GOT3 (cell line): ENCODE measurements at regions not wholly inside any gene's neighbourhood (a gene's known extent, or its start where the extent isn't known, plus 50 kb on each side); places are given as distances from the start of the nearest gene placed in this dataset.

Experiments used
- DNase-seq: peaks from one replicate; lab custom pipeline; 2025; ENCODE audit warnings: mixed read lengths; lab: John Stamatoyannopoulos, UW

DNA sequence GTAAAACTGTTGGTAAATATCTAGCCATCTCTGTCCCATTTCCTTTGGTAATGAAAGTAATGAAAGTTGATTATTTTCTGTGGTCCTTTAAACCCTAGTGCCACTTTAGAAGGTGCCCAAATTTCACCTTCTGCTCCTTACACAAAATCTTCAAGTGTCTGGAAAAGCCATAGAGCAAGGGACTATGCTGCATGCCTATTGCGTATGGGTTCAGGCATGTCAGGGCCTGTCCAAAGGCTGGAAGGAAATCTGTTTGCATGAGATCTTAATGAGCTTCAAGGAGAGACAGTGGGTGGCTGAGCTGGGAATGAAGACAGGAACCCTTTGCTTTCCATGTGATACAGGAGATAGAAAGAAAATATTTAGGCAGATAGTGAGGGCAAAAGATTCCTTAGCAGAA is 66.6 kb upstream of the CCN6 start:
- no peak for DNase-seq

DNA sequence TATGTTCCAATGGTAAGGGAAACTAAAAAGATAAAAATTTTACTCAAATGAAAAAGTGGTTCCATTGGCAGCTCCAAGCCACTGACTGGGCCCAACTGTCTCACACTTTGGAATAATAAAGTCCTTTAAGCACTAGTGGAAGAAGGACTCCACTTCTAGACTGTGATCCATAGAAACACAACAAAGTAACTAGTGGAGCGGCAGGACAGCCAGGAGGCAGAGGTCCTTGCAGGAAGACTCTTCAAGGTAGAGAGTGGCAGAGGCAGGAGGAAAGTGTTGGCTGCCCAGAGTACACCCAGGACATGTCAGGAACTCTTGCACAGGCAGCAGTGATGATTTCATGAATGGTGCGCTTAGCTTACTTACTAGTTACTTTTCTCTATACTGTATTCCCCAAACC is 65.0 kb upstream of the CCN6 start:
- no peak for DNase-seq

DNA sequence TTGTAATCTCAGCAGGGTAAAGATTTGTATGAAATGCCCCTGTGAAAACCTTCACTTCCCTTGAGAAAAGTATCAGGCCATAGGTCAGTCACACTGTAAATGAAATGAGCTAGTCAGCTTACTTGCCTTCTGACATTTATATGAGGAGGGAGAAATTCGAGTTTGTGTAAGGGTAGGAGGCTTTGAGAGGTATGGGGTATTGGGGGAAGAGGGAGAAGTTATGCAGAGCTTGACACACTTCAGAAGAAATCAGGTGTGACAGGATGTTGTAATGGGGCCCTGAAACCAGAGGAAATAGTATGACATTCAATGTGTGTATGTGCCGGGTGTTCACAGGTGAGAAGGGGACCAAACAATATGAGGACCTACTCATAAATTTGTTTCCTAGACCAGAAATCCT is 64.2 kb upstream of the CCN6 start:
- no peak for DNase-seq

DNA sequence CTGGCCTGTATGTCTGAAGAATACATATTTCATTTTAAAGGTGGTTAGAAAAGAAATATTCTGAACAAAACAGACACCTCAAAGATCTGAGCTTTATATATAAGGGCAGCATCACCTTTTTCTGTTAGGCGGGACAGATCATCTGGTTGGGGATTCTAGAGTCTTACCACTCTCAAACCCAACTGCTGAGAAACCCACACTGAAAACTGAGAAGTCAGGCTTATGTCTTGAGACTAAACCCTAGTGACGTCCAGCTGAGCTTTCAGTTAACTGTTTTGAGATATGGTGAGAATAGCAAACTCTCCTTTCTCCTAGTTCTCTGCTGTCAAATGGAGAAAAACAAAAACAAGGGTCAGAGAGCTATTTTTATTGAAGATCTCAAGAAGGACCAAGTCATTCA is 63.7 kb upstream of the CCN6 start:
- DNase-seq: no peak

DNA sequence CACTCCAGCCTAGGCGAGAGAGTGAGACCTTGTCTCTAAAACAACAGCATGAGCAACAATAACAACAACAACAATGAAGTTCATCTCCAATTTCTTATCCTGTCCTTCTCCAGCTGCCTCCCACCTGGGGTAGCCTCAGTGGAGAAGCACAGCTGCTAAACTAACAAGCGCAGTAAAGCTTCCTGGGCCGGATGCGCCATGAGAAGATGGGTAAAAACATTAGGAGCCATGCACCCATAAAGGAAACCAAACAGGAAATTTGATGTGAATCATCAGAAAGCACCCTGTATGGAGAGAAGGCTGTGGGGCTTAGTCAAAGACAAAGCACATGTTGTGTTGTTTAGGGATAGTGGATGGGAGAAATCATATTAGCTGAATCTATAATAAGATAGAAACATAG is 61.1 kb upstream of the CCN6 start:
- no peak for DNase-seq

DNA sequence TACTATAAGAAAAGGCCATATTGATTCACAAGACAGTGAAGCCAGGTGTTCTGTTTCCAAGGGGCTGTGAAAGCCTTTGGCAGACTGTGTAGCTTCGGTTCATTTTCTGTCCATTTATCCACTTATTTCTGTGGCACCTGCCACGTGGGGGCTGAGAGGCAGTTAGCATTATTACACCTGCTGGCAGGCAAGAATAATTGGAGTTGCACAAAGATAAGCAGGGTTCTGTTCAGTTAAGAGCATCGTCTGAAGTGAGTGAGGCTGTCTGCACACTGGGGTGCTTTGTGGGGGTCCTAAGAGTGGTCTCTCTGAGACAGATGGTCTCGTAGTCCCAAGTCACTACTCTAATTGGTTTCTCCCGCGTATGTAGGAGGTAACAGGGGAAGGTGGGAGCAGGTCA is 60.6 kb upstream of the CCN6 start:
- DNase-seq: no peak

DNA sequence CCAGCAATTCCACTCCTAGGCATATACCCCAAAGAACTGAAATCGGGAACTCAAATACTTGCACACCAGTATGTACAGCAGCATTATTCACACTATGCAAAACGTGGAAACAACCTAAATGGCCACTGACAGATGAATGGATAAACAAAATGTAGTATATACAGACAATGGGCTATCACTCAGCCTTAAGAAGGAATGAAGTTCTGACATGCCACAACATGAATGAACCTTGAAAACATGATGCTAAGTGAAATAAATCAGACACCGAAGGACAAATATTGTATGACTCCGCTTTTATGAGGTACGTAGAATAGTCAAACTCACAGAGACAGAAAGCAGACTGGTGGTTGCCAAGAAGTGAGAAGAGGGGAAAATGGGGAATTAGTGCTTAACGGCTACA is 59.1 kb upstream of the CCN6 start:
- no peak for DNase-seq

DNA sequence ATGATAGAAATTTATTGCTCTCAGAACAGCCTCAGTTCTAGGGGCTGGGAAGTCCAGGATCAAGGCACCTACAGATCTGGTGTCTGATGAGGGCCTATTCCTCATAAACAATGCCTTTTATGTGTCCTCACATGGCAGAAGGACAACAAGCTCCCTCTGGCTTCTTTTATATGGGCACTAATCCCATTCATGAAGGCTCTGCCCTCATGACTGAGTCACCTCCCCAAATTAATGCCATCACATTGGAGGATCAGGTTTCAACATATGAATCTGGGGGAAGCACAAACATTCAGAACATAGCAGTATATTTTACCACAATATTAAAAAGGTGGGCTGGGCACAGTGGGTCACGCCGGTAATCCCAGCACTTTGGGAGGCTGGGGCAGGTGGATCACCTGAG is 58.5 kb upstream of the CCN6 start:
- DNase-seq: no peak

DNA sequence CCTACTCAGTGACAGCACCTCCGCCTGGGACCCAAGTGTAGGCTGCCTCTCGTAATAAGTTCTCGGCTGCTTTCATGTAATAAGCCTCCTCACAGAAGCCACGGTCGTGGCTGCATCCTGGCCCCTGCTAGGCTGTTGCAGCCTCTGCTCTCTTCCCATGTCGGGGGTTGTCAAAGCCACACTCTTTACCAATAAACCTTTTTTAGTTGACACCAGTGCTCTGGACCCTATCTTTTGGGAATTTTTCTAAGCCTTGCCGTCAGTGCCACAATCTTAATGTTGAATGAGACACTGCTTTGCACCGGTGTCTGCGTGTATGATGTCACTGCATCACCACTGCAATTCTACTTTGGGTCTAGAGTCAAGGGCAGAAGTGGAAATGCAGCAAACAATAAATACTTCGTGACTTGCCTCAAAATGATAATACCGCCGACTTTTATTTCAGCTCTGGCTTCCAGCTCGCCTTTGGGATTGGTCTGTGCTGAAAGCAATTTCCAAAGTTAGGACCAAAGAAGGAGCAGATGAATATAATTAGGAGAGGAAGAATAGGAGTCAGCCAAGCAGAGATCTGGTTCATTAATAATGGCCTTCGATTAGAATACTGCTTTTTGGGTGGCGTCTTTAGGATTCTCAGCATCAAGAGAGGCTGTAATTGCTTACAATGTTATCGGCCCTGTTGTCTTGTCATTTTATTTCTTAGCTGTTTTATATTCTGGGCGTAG is 57.6 kb upstream of the CCN6 start:
- DNase-seq: no peak

DNA sequence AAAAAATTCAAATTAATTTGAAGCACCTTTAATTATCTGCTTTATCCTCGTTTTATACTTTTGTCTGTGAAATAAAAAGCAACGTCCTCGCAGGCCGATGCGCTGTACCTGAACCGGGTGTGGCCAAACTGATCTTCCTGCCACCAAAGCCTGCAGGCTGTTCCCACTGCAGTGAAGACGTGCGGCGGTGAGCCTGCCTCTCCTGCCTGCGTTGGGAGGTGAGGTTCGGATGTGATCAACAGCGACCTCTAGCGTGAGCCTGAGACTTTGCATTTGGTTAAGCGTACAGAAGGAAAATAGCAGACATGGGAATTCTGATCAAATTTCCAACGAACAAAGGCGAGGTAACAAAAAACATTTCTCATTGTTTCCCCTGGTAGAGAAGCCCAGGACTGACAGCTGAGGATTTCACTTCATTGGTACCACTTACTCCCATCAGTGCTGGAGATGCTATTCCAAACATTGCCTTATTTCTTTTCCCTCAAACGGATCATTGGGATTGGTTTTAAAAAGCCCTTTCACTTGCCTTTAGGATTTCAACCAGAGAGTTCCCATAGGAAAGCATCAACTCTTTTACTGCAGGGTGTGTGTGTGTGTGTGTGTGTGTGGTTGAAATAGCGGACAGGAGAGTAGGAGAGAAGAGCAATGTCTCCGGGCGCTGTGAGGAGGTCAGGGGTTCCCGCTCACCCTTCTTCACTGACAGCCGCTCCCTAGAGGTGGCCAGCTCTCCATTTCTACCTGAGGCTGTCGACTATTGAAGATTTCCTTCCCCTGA is 56.6 kb upstream of the CCN6 start:
- DNase-seq: peak; percentile 51

DNA sequence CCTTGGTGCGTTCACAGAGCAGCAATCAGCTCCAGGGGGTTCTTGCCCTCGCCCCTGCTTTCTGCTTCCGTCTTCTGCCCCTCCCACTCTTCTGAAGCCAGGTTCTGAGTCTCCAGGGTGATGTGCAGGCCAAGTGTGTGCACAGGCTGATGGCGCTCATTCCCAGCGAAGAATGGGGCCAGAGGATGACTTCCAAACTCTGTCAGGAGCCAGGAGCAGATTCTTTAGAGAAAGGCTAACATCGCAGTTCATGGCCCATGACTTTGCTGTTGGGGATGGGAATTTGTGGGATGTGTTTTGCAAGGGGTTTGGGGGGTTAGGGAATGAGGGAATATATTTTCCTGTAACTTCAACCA is 56.1 kb upstream of the CCN6 start:
- no peak for DNase-seq

DNA sequence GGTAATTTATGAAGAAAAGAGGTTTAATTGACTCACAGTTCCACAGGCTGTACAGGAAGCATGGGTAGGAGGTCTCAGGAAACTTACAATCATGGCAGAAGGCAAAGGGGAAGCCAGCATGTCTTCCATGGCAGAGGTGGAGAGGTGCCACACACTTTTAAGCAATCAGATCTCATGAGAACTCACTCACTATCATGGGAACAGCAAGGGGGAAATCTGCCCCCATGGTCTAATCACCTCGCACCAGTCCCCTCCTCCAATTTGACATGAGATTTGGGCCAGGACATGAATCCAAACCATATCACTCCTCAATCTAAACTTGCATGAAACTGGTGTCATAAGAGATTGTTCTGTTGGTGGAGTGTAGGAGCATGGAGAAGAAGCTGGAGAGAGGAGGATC is 51.6 kb upstream of the CCN6 start:
- DNase-seq: no peak
